BE2C (cell line): ENCODE measurements at regions not wholly inside any gene's neighbourhood (a gene's known extent, or its start where the extent isn't known, plus 50 kb on each side); places are given as distances from the start of the nearest gene placed in this dataset.

Source experiments
- DNase-seq: peaks from one replicate; pipeline ENCODE4 v3.0.0-alpha.2; 2020
- H3K27me3 ChIP-seq: fragments of 250-450 bp; sonication (Bioruptor Pico); 2 replicates; pipeline ENCODE4 v1.5.1; 2020; ENCODE audit warnings: mild to moderate bottlenecking
- H3K36me3 ChIP-seq: fragments of 250-450 bp; sonication (Bioruptor Pico); 2 replicates; pipeline ENCODE4 v1.5.1; 2020; ENCODE audit warnings: mild to moderate bottlenecking
- H3K4me1 ChIP-seq: fragments of 250-450 bp; sonication (Bioruptor Pico); 2 replicates; pipeline ENCODE4 v1.5.1; 2020
- H3K4me3 ChIP-seq: 2 replicates; pipeline ENCODE4 v1.5.1; 2011; ENCODE audit warnings: low read depth, low read length
- H3K9me3 ChIP-seq: fragments of 250-450 bp; sonication (Bioruptor Pico); 2 replicates; pipeline ENCODE4 v1.5.1; 2020
- CTCF ChIP-seq: IDR thresholded peaks from 2 replicates; pipeline ENCODE4 v1.5.1; 2012; ENCODE audit warnings: mild to moderate bottlenecking, low read depth, low read length

GRCh38 chr22:47658182-47658581, 895.7 kb downstream of the TBC1D22A start:
- Histone ChIP-seq H3K36me3 (no peaks in the 10 kb centered on the region), H3K9me3 (no peaks in the 10 kb centered on the region), H3K27me3 (no peaks in the 10 kb centered on the region), H3K4me1 (no peaks in the 10 kb centered on the region), H3K4me3 (no peak overlapping the region)
- no peak for TF ChIP-seq CTCF
- DNase-seq = no peak

- no peak for TF ChIP-seq CTCF
- Histone ChIP-seq H3K4me1 (no peaks in the 10 kb centered on the region), H3K36me3 (no peaks in the 10 kb centered on the region), H3K27me3 (no peaks in the 10 kb centered on the region), H3K9me3 (no peaks in the 10 kb centered on the region; the same call in 1 of the 2 replicates), H3K4me3 (no peak overlapping the region)
- DNase-seq = no peak
Observed at GRCh38 chr22:47657224-47657623, 894.8 kb downstream of the TBC1D22A start.

GRCh38 chr22:47656806-47657205, 894.4 kb downstream of the TBC1D22A start:
- no peaks in the 10 kb centered on the region for H3K27me3 ChIP-seq
- no peak for TF ChIP-seq CTCF
- no peak for DNase-seq
- no peak overlapping the region for H3K4me3 ChIP-seq
- H3K9me3 ChIP-seq = no peaks in the 10 kb centered on the region; the same call in 1 of the 2 replicates
- no peaks in the 10 kb centered on the region for H3K4me1 ChIP-seq
- H3K36me3 ChIP-seq = no peaks in the 10 kb centered on the region

GRCh38 chr22:47655930-47656329, 893.5 kb downstream of the TBC1D22A start:
- Histone ChIP-seq H3K27me3 (no peaks in the 10 kb centered on the region), H3K4me1 (no peaks in the 10 kb centered on the region), H3K4me3 (no peak overlapping the region), H3K9me3 (no peaks in the 10 kb centered on the region; the same call in 1 of the 2 replicates), H3K36me3 (no peaks in the 10 kb centered on the region)
- TF ChIP-seq CTCF = no peak
- DNase-seq = no peak

GRCh38 chr22:47654922-47655491, 892.6 kb downstream of the TBC1D22A start:
- Histone ChIP-seq H3K27me3 (no peaks in the 10 kb centered on the region), H3K4me1 (no peaks in the 10 kb centered on the region), H3K36me3 (no peaks in the 10 kb centered on the region), H3K9me3 (no peaks in the 10 kb centered on the region; the same call in 1 of the 2 replicates), H3K4me3 (no peak overlapping the region)
- no peak for TF ChIP-seq CTCF
- DNase-seq = no peak

GRCh38 chr22:47653921-47654320, 891.5 kb downstream of the TBC1D22A start:
- Histone ChIP-seq H3K27me3 (no peaks in the 10 kb centered on the region), H3K36me3 (no peaks in the 10 kb centered on the region), H3K9me3 (no peaks in the 10 kb centered on the region; the same call in 1 of the 2 replicates), H3K4me3 (no peak overlapping the region), H3K4me1 (no peaks in the 10 kb centered on the region)
- TF ChIP-seq CTCF = no peak
- DNase-seq = no peak
